HepG2 (cell line): ENCODE measurements at regions not wholly inside any gene's neighbourhood (a gene's known extent, or its start where the extent isn't known, plus 50 kb on each side); places are given as distances from the start of the nearest gene placed in this dataset.
A peak's percentile ranks its signal among the peaks of the same experiment; 100 is the strongest.
"Not testable (repeated sequence)": the region's sequence is repeated elsewhere in the genome, so short reads cannot be mapped to it uniquely, and the experiment has no call there.

ENCODE experiments used
- CEBPG ChIP-seq: IDR thresholded peaks from 2 replicates; pipeline ENCODE4 v1.6.1; 2016
- DPF2 ChIP-seq: sonication (generic); formaldehyde crosslinking; IDR thresholded peaks from 2 replicates; pipeline ENCODE4 v1.4.0; 2020; ENCODE audit warnings: mild to moderate bottlenecking, low read depth, missing genetic modification reagents, borderline replicate concordance
- ERF ChIP-seq: IDR thresholded peaks from 2 replicates; pipeline ENCODE4 v1.6.1; 2018; ENCODE audit warnings: missing biosample characterization, missing genetic modification reagents
- FOXP1 ChIP-seq, 2 experiments: fragments of 450-650 bp in 1 of 2; IDR thresholded peaks; 2 replicates each; pipeline ENCODE4 v1.6.1; 2017 to 2018; ENCODE audit warnings: antibody characterized with exemption in 1 of 2
- HIVEP1 ChIP-seq: sonication (generic); formaldehyde crosslinking; IDR thresholded peaks from 2 replicates; pipeline ENCODE4 v1.4.0; 2020; ENCODE audit warnings: mild to moderate bottlenecking, missing genetic modification reagents
- HMG20A ChIP-seq: IDR thresholded peaks from 2 replicates; pipeline ENCODE4 v1.6.1; 2016; ENCODE audit warnings: borderline replicate concordance
- IRF2 ChIP-seq: IDR thresholded peaks from 2 replicates; pipeline ENCODE4 v1.6.1; 2018; ENCODE audit warnings: missing genetic modification reagents, missing compliant biosample characterization
- LCORL ChIP-seq, 2 experiments: fragments of 450-650 bp in 1 of 2; sonication (generic) in 1 of 2; formaldehyde crosslinking in 1 of 2; IDR thresholded peaks; 2 replicates each; pipeline versions ENCODE4 v1.5.0 to v1.6.1; 2017 to 2020; ENCODE audit warnings: antibody characterized with exemption in 1 of 2, missing genetic modification reagents in 1 of 2
- POGZ ChIP-seq: sonication (generic); formaldehyde crosslinking; IDR thresholded peaks from 2 replicates; pipeline ENCODE4 v1.4.0; 2020; ENCODE audit warnings: mild to moderate bottlenecking, missing genetic modification reagents
- RXRA ChIP-seq: sonication (generic); formaldehyde crosslinking; IDR thresholded peaks from 2 replicates; pipeline ENCODE4 v1.5.1; 2020; ENCODE audit warnings: missing genetic modification reagents
- SPEN ChIP-seq: sonication (generic); formaldehyde crosslinking; IDR thresholded peaks from 2 replicates; pipeline ENCODE4 v1.5.1; 2020; ENCODE audit warnings: low read depth, mild to moderate bottlenecking, missing genetic modification reagents
- TARDBP ChIP-seq: sonication (generic); formaldehyde crosslinking; IDR thresholded peaks from 2 replicates; pipeline ENCODE4 v1.8.0; 2022; ENCODE audit warnings: mild to moderate bottlenecking, missing genetic modification reagents
- ZBTB20 ChIP-seq: sonication (generic); formaldehyde crosslinking; IDR thresholded peaks from 2 replicates; pipeline ENCODE4 v1.8.1; 2023; ENCODE audit warnings: missing genetic modification reagents, low read depth, mild to moderate bottlenecking, borderline replicate concordance
- ZFP91 ChIP-seq: sonication (generic); formaldehyde crosslinking; IDR thresholded peaks from 2 replicates; pipeline ENCODE4 v1.9.0; 2022; ENCODE audit warnings: missing genetic modification reagents, mild to moderate bottlenecking, borderline replicate concordance
- ZMYM3 ChIP-seq: sonication (generic); formaldehyde crosslinking; IDR thresholded peaks from 2 replicates; pipeline ENCODE4 v1.5.1; 2020; ENCODE audit warnings: mild to moderate bottlenecking, missing genetic modification reagents
- ZNF430 ChIP-seq: sonication (generic); formaldehyde crosslinking; IDR thresholded peaks from 2 replicates; pipeline ENCODE4 v1.9.0; 2021; ENCODE audit warnings: mild to moderate bottlenecking, missing genetic modification reagents
- ZNF614 ChIP-seq: IDR thresholded peaks from 2 replicates; pipeline ENCODE4 v1.6.1; 2018; ENCODE audit warnings: missing biosample characterization, missing genetic modification reagents, inconsistent platforms, borderline replicate concordance
- TF ChIP-seq, protein P1 (sequence below): sonication (generic); formaldehyde crosslinking; IDR thresholded peaks from 2 replicates; pipeline ENCODE4 v1.4.0; 2020; ENCODE audit warnings: mild to moderate bottlenecking, missing genetic modification reagents
- TF ChIP-seq, protein P2 (sequence below): IDR thresholded peaks from 2 replicates; pipeline ENCODE4 v1.6.1; 2012; ENCODE audit warnings: low read depth, low read length, improper control_type of control experiment
- TF ChIP-seq, protein P3 (sequence below): sonication (generic); formaldehyde crosslinking; IDR thresholded peaks from 2 replicates; pipeline ENCODE4 v1.5.0; 2020; ENCODE audit warnings: mild to moderate bottlenecking, missing genetic modification reagents, moderate library complexity
- TF ChIP-seq, protein P4 (sequence below): sonication (generic); formaldehyde crosslinking; IDR thresholded peaks from 2 replicates; pipeline ENCODE4 v1.5.1; 2020; ENCODE audit warnings: mild to moderate bottlenecking, moderate library complexity, missing genetic modification reagents

GRCh38 chr6:167216390-167217050, 58.7 kb upstream of the GPR31 start (continued):
- TF ChIP-seq, protein P1, sequence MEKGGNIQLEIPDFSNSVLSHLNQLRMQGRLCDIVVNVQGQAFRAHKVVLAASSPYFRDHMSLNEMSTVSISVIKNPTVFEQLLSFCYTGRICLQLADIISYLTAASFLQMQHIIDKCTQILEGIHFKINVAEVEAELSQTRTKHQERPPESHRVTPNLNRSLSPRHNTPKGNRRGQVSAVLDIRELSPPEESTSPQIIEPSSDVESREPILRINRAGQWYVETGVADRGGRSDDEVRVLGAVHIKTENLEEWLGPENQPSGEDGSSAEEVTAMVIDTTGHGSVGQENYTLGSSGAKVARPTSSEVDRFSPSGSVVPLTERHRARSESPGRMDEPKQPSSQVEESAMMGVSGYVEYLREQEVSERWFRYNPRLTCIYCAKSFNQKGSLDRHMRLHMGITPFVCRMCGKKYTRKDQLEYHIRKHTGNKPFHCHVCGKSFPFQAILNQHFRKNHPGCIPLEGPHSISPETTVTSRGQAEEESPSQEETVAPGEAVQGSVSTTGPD (CRISPR knock-in tag) = peak; percentile 68
- peak; percentile 60 for TF ChIP-seq ZFP91 (CRISPR knock-in tag)
- TF ChIP-seq SPEN = peak; percentile 40; the same call in 1 of the 2 replicates
- TF ChIP-seq RXRA = peak; percentile 70; the same call in 1 of the 2 replicates
- TF ChIP-seq TARDBP (CRISPR knock-in tag) = peak; percentile 46; the same call in 1 of the 2 replicates
- 0 out of 2 replicates have a peak, but pooled peaks have one; percentile 43 for TF ChIP-seq ERF (CRISPR knock-in tag)
- TF ChIP-seq CEBPG (CRISPR knock-in tag) = peak; percentile 80
- 0 out of 2 replicates have a peak, but pooled peaks have one; percentile 20 for TF ChIP-seq LCORL (IDR thresholded peaks at IDR 0.05)
- peak; percentile 93 for TF ChIP-seq LCORL (CRISPR knock-in tag; IDR thresholded peaks at IDR 0.05)
- TF ChIP-seq DPF2 = peak; percentile 78
- TF ChIP-seq POGZ (CRISPR knock-in tag) = peak; percentile 40; the same call in 1 of the 2 replicates
- peak; percentile 25; the same call in 1 of the 2 replicates for TF ChIP-seq ZBTB20
- TF ChIP-seq, protein P2, sequence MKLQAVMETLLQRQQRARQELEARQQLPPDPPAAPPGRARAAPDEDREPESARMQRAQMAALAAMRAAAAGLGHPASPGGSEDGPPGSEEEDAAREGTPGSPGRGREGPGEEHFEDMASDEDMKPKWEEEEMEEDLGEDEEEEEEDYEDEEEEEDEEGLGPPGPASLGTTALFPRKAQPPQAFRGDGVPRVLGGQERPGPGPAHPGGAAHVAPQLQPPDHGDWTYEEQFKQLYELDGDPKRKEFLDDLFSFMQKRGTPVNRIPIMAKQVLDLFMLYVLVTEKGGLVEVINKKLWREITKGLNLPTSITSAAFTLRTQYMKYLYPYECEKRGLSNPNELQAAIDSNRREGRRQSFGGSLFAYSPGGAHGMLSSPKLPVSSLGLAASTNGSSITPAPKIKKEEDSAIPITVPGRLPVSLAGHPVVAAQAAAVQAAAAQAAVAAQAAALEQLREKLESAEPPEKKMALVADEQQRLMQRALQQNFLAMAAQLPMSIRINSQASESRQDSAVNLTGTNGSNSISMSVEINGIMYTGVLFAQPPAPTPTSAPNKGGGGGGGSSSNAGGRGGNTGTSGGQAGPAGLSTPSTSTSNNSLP = peak; percentile 32; the same call in 1 of the 2 replicates
- TF ChIP-seq ZNF614 (CRISPR knock-in tag) = peak; percentile 64; the same call in 1 of the 2 replicates
- TF ChIP-seq ZNF430 (CRISPR knock-in tag) = peak; percentile 62; the same call in 1 of the 2 replicates
- peak; percentile 61; the same call in 1 of the 2 replicates for TF ChIP-seq HMG20A
- TF ChIP-seq, protein P3, sequence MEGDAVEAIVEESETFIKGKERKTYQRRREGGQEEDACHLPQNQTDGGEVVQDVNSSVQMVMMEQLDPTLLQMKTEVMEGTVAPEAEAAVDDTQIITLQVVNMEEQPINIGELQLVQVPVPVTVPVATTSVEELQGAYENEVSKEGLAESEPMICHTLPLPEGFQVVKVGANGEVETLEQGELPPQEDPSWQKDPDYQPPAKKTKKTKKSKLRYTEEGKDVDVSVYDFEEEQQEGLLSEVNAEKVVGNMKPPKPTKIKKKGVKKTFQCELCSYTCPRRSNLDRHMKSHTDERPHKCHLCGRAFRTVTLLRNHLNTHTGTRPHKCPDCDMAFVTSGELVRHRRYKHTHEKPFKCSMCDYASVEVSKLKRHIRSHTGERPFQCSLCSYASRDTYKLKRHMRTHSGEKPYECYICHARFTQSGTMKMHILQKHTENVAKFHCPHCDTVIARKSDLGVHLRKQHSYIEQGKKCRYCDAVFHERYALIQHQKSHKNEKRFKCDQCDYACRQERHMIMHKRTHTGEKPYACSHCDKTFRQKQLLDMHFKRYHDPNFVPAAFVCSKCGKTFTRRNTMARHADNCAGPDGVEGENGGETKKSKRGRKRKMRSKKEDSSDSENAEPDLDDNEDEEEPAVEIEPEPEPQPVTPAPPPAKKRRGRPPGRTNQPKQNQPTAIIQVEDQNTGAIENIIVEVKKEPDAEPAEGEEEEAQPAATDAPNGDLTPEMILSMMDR (CRISPR knock-in tag) = peak; percentile 59
- peak; percentile 59; the same call in 1 of the 2 replicates for TF ChIP-seq ZMYM3 (CRISPR knock-in tag)
- TF ChIP-seq IRF2 (CRISPR knock-in tag) = 0 out of 2 replicates have a peak, but pooled peaks have one; percentile 51
- TF ChIP-seq FOXP1 (IDR thresholded peaks at IDR 0.05) = not testable (repeated sequence)
- TF ChIP-seq FOXP1 (CRISPR knock-in tag; IDR thresholded peaks at IDR 0.05) = peak; percentile 26; the same call in 1 of the 2 replicates
- TF ChIP-seq, protein P4, sequence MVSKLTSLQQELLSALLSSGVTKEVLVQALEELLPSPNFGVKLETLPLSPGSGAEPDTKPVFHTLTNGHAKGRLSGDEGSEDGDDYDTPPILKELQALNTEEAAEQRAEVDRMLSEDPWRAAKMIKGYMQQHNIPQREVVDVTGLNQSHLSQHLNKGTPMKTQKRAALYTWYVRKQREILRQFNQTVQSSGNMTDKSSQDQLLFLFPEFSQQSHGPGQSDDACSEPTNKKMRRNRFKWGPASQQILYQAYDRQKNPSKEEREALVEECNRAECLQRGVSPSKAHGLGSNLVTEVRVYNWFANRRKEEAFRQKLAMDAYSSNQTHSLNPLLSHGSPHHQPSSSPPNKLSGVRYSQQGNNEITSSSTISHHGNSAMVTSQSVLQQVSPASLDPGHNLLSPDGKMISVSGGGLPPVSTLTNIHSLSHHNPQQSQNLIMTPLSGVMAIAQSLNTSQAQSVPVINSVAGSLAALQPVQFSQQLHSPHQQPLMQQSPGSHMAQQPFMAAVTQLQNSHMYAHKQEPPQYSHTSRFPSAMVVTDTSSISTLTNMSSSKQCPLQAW (CRISPR knock-in tag) = peak; percentile 48; the same call in 1 of the 2 replicates
- TF ChIP-seq HIVEP1 (CRISPR knock-in tag) = 0 out of 2 replicates have a peak, but pooled peaks have one; percentile 43
